DMS 273 treated with DMSO at 0.1 percent for 48 hours (cell line): ENCODE measurements at regions not wholly inside any gene's neighbourhood (a gene's known extent, or its start where the extent isn't known, plus 50 kb on each side); places are given as distances from the start of the nearest gene placed in this dataset.

Experiments
- DNase-seq: peaks from one replicate; lab custom pipeline; 2025; lab: John Stamatoyannopoulos, UW

GRCh38 chr10:33813415-33813814 is 478.9 kb upstream of the NRP1 start:
- no peak for DNase-seq

GRCh38 chr10:33812586-33812985 is 478.1 kb upstream of the NRP1 start:
- DNase-seq, result no peak

GRCh38 chr10:33810986-33811385 is 476.5 kb upstream of the NRP1 start:
- no peak for DNase-seq

- DNase-seq, result no peak
Observed at GRCh38 chr10:33809732-33810131, 475.3 kb upstream of the NRP1 start.

GRCh38 chr10:33808475-33808874 is 474.0 kb upstream of the NRP1 start:
- no peak for DNase-seq

GRCh38 chr10:33807531-33808359 is 473.3 kb upstream of the NRP1 start:
- DNase-seq, result no peak

- no peak for DNase-seq
Observed at GRCh38 chr10:33805831-33806230, 471.4 kb upstream of the NRP1 start.

GRCh38 chr10:33804584-33804983 is 470.1 kb upstream of the NRP1 start:
- no peak for DNase-seq

- no peak for DNase-seq
Observed at GRCh38 chr10:33803248-33803647, 468.8 kb upstream of the NRP1 start.

GRCh38 chr10:33802566-33802965 is 468.1 kb upstream of the NRP1 start:
- DNase-seq, result no peak

GRCh38 chr10:33801705-33802104 is 467.2 kb upstream of the NRP1 start:
- no peak for DNase-seq

GRCh38 chr10:33800986-33801385 is 466.5 kb upstream of the NRP1 start:
- DNase-seq, result no peak

GRCh38 chr10:33800545-33800944 is 466.1 kb upstream of the NRP1 start:
- DNase-seq, result no peak

- no peak for DNase-seq
Observed at GRCh38 chr10:33799944-33800323, 465.5 kb upstream of the NRP1 start.

GRCh38 chr10:33799281-33799943 is 464.9 kb upstream of the NRP1 start:
- DNase-seq, result no peak

- DNase-seq, result no peak
Observed at GRCh38 chr10:33798754-33799153, 464.3 kb upstream of the NRP1 start.

GRCh38 chr10:33796680-33797079 is 462.2 kb upstream of the NRP1 start:
- no peak for DNase-seq

GRCh38 chr10:33795529-33795928 is 461.1 kb upstream of the NRP1 start:
- no peak for DNase-seq

- DNase-seq, result no peak
Observed at GRCh38 chr10:33794460-33794859, 460.0 kb upstream of the NRP1 start.

GRCh38 chr10:33793793-33794192 is 459.3 kb upstream of the NRP1 start:
- DNase-seq, result no peak

GRCh38 chr10:33791272-33791660 is 456.8 kb upstream of the NRP1 start:
- no peak for DNase-seq

- DNase-seq, result no peak
Observed at GRCh38 chr10:33790521-33791271, 456.2 kb upstream of the NRP1 start.

- DNase-seq, result no peak
Observed at GRCh38 chr10:33783557-33783956, 449.1 kb upstream of the NRP1 start.
